OCI-LY7 (cell line): ENCODE measurements at regions not wholly inside any gene's neighbourhood (a gene's known extent, or its start where the extent isn't known, plus 50 kb on each side); places are given as distances from the start of the nearest gene placed in this dataset.

Experiments used
- EZH2phosphoT487 ChIP-seq: fragments of 200-600 bp; sonication (generic); IDR thresholded peaks from 2 replicates; pipeline ENCODE4 v1.6.1; 2018; ENCODE audit warnings: low read depth, borderline replicate concordance, mild to moderate bottlenecking, mixed run types, antibody characterized with exemption, low read length, moderate library complexity, mixed read lengths
- TF ChIP-seq, protein P1 (sequence below): fragments of 200-600 bp; sonication (generic); conservative IDR thresholded peaks from 2 replicates; pipeline ENCODE4 v1.5.1; 2014; ENCODE audit warnings: mild to moderate bottlenecking, antibody characterized with exemption, low read length, moderate library complexity, mixed read lengths

GRCh38 chr10:35758076-35758475 is 116.0 kb upstream of the FZD8 start:
- TF ChIP-seq, protein P1, sequence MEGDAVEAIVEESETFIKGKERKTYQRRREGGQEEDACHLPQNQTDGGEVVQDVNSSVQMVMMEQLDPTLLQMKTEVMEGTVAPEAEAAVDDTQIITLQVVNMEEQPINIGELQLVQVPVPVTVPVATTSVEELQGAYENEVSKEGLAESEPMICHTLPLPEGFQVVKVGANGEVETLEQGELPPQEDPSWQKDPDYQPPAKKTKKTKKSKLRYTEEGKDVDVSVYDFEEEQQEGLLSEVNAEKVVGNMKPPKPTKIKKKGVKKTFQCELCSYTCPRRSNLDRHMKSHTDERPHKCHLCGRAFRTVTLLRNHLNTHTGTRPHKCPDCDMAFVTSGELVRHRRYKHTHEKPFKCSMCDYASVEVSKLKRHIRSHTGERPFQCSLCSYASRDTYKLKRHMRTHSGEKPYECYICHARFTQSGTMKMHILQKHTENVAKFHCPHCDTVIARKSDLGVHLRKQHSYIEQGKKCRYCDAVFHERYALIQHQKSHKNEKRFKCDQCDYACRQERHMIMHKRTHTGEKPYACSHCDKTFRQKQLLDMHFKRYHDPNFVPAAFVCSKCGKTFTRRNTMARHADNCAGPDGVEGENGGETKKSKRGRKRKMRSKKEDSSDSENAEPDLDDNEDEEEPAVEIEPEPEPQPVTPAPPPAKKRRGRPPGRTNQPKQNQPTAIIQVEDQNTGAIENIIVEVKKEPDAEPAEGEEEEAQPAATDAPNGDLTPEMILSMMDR = no peak
- no peak for TF ChIP-seq EZH2phosphoT487
